H1 (cell line): ENCODE measurements at regions not wholly inside any gene's neighbourhood (a gene's known extent, or its start where the extent isn't known, plus 50 kb on each side); places are given as distances from the start of the nearest gene placed in this dataset.
A peak's percentile ranks its signal among the peaks of the same experiment; 100 is the strongest.

Experiments used
- CTCF ChIA-PET: fragments of 300-600 bp; sonication (Branson Sonifier 250); formaldehyde crosslinking; loops from one replicate; lab custom pipeline; 2021; ENCODE audit not compliant: partially characterized antibody; lab: Charles Lee
- POLR2A ChIA-PET: fragments of 300-600 bp; sonication (Branson Sonifier 250); formaldehyde crosslinking; loops from one replicate; lab custom pipeline; 2021; ENCODE audit warnings: inconsistent platforms; ENCODE audit not compliant: partially characterized antibody; lab: Charles Lee
- DNase-seq, 2 experiments: peaks; one replicate each; pipeline versions ENCODE4 v3.0.0 to v3.0.0-alpha.2; 2010 to 2022; ENCODE audit warnings: low spot score in 2 of 2, low read depth in 1 of 2, mixed read lengths in 1 of 2
- FAIRE-seq: peaks from 2 replicates; lab custom pipeline; 2011; peaks lifted over from hg19 to GRCh38; lab: Jason Lieb, UNC
- H2AFZ ChIP-seq: 2 replicates; pipeline ENCODE4 v1.8.1; 2012; ENCODE audit warnings: low read length, inconsistent platforms
- H2AK5ac ChIP-seq: 2 replicates; pipeline ENCODE4 v1.6.1; 2013; ENCODE audit warnings: low read depth, low read length
- H2BK120ac ChIP-seq: replicated peaks from 2 replicates; pipeline ENCODE3; 2013; ENCODE audit warnings: low read depth, low read length, inconsistent platforms
- H2BK12ac ChIP-seq: 2 replicates; pipeline ENCODE4 v1.6.1; 2013; ENCODE audit warnings: low read depth, low read length
- H2BK15ac ChIP-seq: 2 replicates; pipeline ENCODE4 v1.6.1; 2013; ENCODE audit warnings: low read length
- H2BK20ac ChIP-seq: 2 replicates; pipeline ENCODE4 v1.6.1; 2013; ENCODE audit warnings: low read length
- H2BK5ac ChIP-seq: 2 replicates; pipeline ENCODE4 v1.6.1; 2013; ENCODE audit warnings: low read depth, low read length
- H3K14ac ChIP-seq: 2 replicates; pipeline ENCODE4 v1.6.1; 2013; ENCODE audit warnings: inconsistent platforms; ENCODE audit not compliant: insufficient read length
- H3K18ac ChIP-seq: 2 replicates; pipeline ENCODE4 v1.6.1; 2013; ENCODE audit warnings: low read length; ENCODE audit errors: extremely low read depth
- H3K23ac ChIP-seq: 2 replicates; pipeline ENCODE4 v1.6.1; 2013; ENCODE audit warnings: inconsistent platforms; ENCODE audit not compliant: insufficient read length
- H3K23me2 ChIP-seq: 2 replicates; pipeline ENCODE4 v1.6.1; 2013; ENCODE audit warnings: low read depth, low read length
- H3K27ac ChIP-seq: 2 replicates; pipeline ENCODE4 v1.6.1; 2011; ENCODE audit warnings: low read depth, low read length, inconsistent platforms
- H3K27me3 ChIP-seq, 4 experiments: replicated peaks in 1 of 4; 1 replicate in 1 of 4; 2 replicates in 3 of 4; pipeline versions ENCODE4 v1.6.1 to v1.8.1; 2011 to 2013; ENCODE audit warnings: low read length in 3 of 4, mild to moderate bottlenecking in 3 of 4, inconsistent platforms in 2 of 4, mixed read lengths in 2 of 4, moderate library complexity in 1 of 4; ENCODE audit not compliant: control insufficient read depth in 3 of 4, insufficient read depth in 3 of 4; ENCODE audit errors: extremely low read depth in 1 of 4
- H3K36me3 ChIP-seq, 4 experiments: 2 replicates each; pipeline versions ENCODE4 v1.6.1 to v1.8.1; 2011 to 2013; ENCODE audit warnings: mild to moderate bottlenecking in 4 of 4, low read length in 3 of 4, moderate library complexity in 2 of 4, control low read depth in 1 of 4, inconsistent platforms in 1 of 4; ENCODE audit not compliant: insufficient read depth in 4 of 4, control insufficient read depth in 2 of 4
- H3K4ac ChIP-seq: replicated peaks from 2 replicates; pipeline ENCODE3; 2013; ENCODE audit warnings: low read length, low read depth, mixed read lengths, inconsistent platforms; ENCODE audit not compliant: insufficient read length
- H3K4me1 ChIP-seq, 4 experiments: replicated peaks in 1 of 4; 1 replicate in 1 of 4; 2 replicates in 3 of 4; pipeline versions ENCODE4 v1.6.1 to v1.8.1; 2011 to 2013; ENCODE audit warnings: low read length in 3 of 4, inconsistent platforms in 2 of 4, mixed read lengths in 1 of 4; ENCODE audit not compliant: insufficient read depth in 4 of 4, control insufficient read depth in 3 of 4
- H3K4me2 ChIP-seq, 2 experiments: 2 replicates each; pipeline versions ENCODE4 v1.6.1 to v1.8.1; 2011 to 2013; ENCODE audit warnings: low read depth in 2 of 2, low read length in 2 of 2, control low read depth in 1 of 2, inconsistent platforms in 1 of 2, mild to moderate bottlenecking in 1 of 2; ENCODE audit not compliant: insufficient read depth in 1 of 2
- H3K4me3 ChIP-seq, 4 experiments: fragments of 200-600, 300-600 bp in 1 of 4; sonication (generic), shearing (Covaris generic), sonication (Bioruptor Twin) in 1 of 4; 2 replicates each; pipeline versions ENCODE4 v1.5.1 to v1.8.1; 2011 to 2016; ENCODE audit warnings: low read length in 4 of 4, low read depth in 3 of 4, control low read depth in 2 of 4, inconsistent platforms in 2 of 4, mild to moderate bottlenecking in 2 of 4, mixed read lengths in 1 of 4, moderate library complexity in 1 of 4; ENCODE audit not compliant: insufficient read depth in 2 of 4; ENCODE audit errors: extremely low read depth in 1 of 4
- H3K56ac ChIP-seq: replicated peaks from 2 replicates; pipeline ENCODE3; 2013; ENCODE audit warnings: low read depth, mild to moderate bottlenecking, mixed read lengths, low read length, inconsistent platforms; ENCODE audit not compliant: insufficient read length
- H3K79me1 ChIP-seq: 2 replicates; pipeline ENCODE4 v1.6.1; 2013; ENCODE audit warnings: low read depth, low read length, control low read depth
- H3K79me2 ChIP-seq, 2 experiments: 2 replicates each; pipeline versions ENCODE4 v1.6.1 to v1.8.1; 2012 to 2013; ENCODE audit warnings: low read length in 2 of 2, mild to moderate bottlenecking in 2 of 2, inconsistent platforms in 1 of 2; ENCODE audit not compliant: insufficient read depth in 2 of 2, control insufficient read depth in 1 of 2
- H3K9ac ChIP-seq, 4 experiments: replicated peaks in 1 of 4; 1 replicate in 1 of 4; 2 replicates in 3 of 4; pipeline versions ENCODE4 v1.6.1 to v1.8.1; 2011 to 2013; ENCODE audit warnings: low read depth in 3 of 4, low read length in 3 of 4, control low read depth in 2 of 4, mild to moderate bottlenecking in 2 of 4, moderate library complexity in 2 of 4, inconsistent platforms in 1 of 4; ENCODE audit errors: extremely low read depth in 1 of 4
- H3K9me3 ChIP-seq, 2 experiments: 2 replicates each; pipeline versions ENCODE4 v1.6.1 to v1.8.1; 2012 to 2013; ENCODE audit warnings: mild to moderate bottlenecking in 2 of 2, moderate library complexity in 2 of 2, control low read depth in 1 of 2, inconsistent platforms in 1 of 2, low read depth in 1 of 2, low read length in 1 of 2, mixed read lengths in 1 of 2; ENCODE audit not compliant: insufficient read depth in 2 of 2
- H4K20me1 ChIP-seq, 2 experiments: replicated peaks in 1 of 2; 2 replicates each; pipeline versions ENCODE3 to v1.8.1; 2011 to 2013; ENCODE audit warnings: inconsistent platforms in 2 of 2, low read length in 2 of 2, mild to moderate bottlenecking in 1 of 2; ENCODE audit not compliant: insufficient read depth in 2 of 2, control insufficient read depth in 1 of 2
- H4K5ac ChIP-seq: 2 replicates; pipeline ENCODE4 v1.6.1; 2013; ENCODE audit warnings: low read length, low read depth, mixed read lengths, inconsistent platforms; ENCODE audit not compliant: insufficient read length
- H4K8ac ChIP-seq: 2 replicates; pipeline ENCODE4 v1.8.0; 2013; ENCODE audit warnings: mild to moderate bottlenecking, moderate library complexity, low read length, inconsistent platforms; ENCODE audit not compliant: insufficient read depth; ENCODE audit errors: extremely low read depth
- H4K91ac ChIP-seq: replicated peaks from 2 replicates; pipeline ENCODE3; 2013; ENCODE audit warnings: low read length, mixed read lengths, inconsistent platforms; ENCODE audit not compliant: insufficient read length
- FOSL1 ChIP-seq: IDR thresholded peaks from 2 replicates; pipeline ENCODE4 v1.6.1; 2011; ENCODE audit warnings: mild to moderate bottlenecking, low read depth, low read length, moderate library complexity; ENCODE audit not compliant: insufficient read depth
- GTF2F1 ChIP-seq: IDR thresholded peaks from 2 replicates; pipeline ENCODE4 v1.6.1; 2012; ENCODE audit warnings: low read depth, low read length, improper control_type of control experiment, borderline replicate concordance
- SAP30 ChIP-seq: fragments of 300-600 bp; sonication (generic); IDR thresholded peaks from 2 replicates; pipeline ENCODE4 v1.7.1; 2012; ENCODE audit warnings: low read length, moderate library complexity, mild to moderate bottlenecking, inconsistent platforms; ENCODE audit not compliant: insufficient read depth, insufficient replicate concordance
- TBP ChIP-seq: IDR thresholded peaks from 2 replicates; pipeline ENCODE4 v1.6.1; 2011; ENCODE audit warnings: low read depth, low read length, improper control_type of control experiment
- WGBS, 2 experiments: shearing (Covaris generic) in 1 of 2; methylation state at CpG; one replicate each; pipeline versions ENCODE4 v1.1.6 to v1.1.7; 2013 to 2015; ENCODE audit warnings: low lambda C conversion rate in 2 of 2, mixed read lengths in 2 of 2, inconsistent platforms in 1 of 2, low coverage in 1 of 2, missing lambda C conversion rate in 1 of 2; ENCODE audit not compliant: insufficient replicate concordance in 2 of 2, insufficient coverage in 1 of 2, insufficient read length in 1 of 2; ENCODE audit errors: extremely low coverage in 1 of 2, missing lambda C conversion rate in 1 of 2; 5-methylcytosine and 5-hydroxymethylcytosine counted together

DNA sequence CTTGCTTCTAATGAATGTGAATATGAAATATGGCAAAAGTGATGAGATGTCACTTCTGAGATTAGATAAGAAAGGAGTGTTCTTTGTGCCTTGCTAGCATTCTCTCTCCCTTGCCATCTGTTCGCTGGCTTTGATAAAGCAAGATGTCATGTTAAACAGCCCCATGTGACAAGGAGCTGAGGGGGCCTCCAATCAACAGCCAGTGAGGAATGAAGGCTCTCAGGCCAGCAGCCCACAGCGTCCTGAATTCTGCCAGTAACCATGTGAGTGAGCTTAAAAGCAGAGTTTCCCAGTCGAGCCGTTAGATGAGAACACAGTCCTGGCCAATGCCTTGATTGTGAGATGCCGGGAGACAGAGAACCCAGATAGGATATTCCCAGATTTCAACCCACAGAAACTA is 198.8 kb downstream of the IRS1 start:
- Histone ChIP-seq H3K4me3 (no peak overlapping the region), H4K91ac (no peak overlapping the region), H3K79me1 (no peaks in the 10 kb centered on the region), H3K27me3 (no peaks in the 10 kb centered on the region), H3K9me3 (no peaks in the 10 kb centered on the region), H3K23ac (no peak overlapping the region), H3K27ac (no peak overlapping the region), H2BK5ac (no peak overlapping the region), H2BK20ac (0 out of 2 replicates have a peak overlapping the region, but pooled peaks have one; percentile 34), H3K4me1 (no peaks in the 10 kb centered on the region), H2BK120ac (no peak overlapping the region), H3K79me2 (no peaks in the 10 kb centered on the region), H2AFZ (no peak overlapping the region), H3K23me2 (peaks cover 2% of the 10 kb centered on the region; the same call in 1 of the 2 replicates), H4K8ac (no peak overlapping the region), H2BK12ac (no peak overlapping the region), H2AK5ac (no peak overlapping the region; the same call in 1 of the 2 replicates), H3K56ac (no peak overlapping the region), H2BK15ac (0 out of 2 replicates have a peak overlapping the region, but pooled peaks have one; percentile 63), H3K4me2 (no peak overlapping the region), H3K36me3 (no peaks in the 10 kb centered on the region), H3K4ac (no peak overlapping the region), H3K9ac (no peak overlapping the region), H3K14ac (no peak overlapping the region), H4K5ac (no peak overlapping the region), H3K18ac (no peak overlapping the region), H4K20me1 (no peaks in the 10 kb centered on the region)
- CTCF ChIA-PET, result interaction anchor here (0.6 to 1.5 kb wide), 6 partner anchors 10 to 1620 kb away, joined by 3 to 4 read pairs (median 3); no protein-coding TSS in a partner anchor
- WGBS, 2 experiments, result 90% methylated on average over 5 of the region's 5 CpGs; no CpG with 5 or more reads in 1 of the 2 experiments
- DNase-seq (no peak), FAIRE-seq (no peak)
- TF ChIP-seq GTF2F1 (no peak), FOSL1 (no peak), TBP (no peak), SAP30 (no peak)
- POLR2A ChIA-PET, result no interaction called here
